ENCODE measurements at regions not wholly inside any gene's neighbourhood (a gene's known extent, or its start where the extent isn't known, plus 50 kb on each side); places are given as distances from the start of the nearest gene placed in this dataset.

- no peak for DNase-seq
- Histone ChIP-seq H3K27me3 (no peaks in the 10 kb centered on the region), H3K36me3 (replicated peaks in 1 of 2) (no peaks in the 10 kb centered on the region), H3K9me3 (replicated peaks in 1 of 3) (no peaks in the 10 kb centered on the region), H3K27ac (no peak overlapping the region), H3K4me3 (no peak overlapping the region), H3K4me1 (replicated peaks in 1 of 2) (no peaks in the 10 kb centered on the region)
- TF ChIP-seq CTCF (IDR thresholded peaks at IDR 0.05) (no peak), POLR2A (IDR thresholded peaks at IDR 0.05) (no peak)
- intact Hi-C loops (cut with DNase I) = no loop called here
- 61 to 84% (median 76%) methylated on average over 32 of the region's 32 CpGs for WGBS, 4 donors
These were observed 76.9 kb downstream of the RTP5 start for GRCh38 chr2:241946306-241947003.

- H3K27me3 ChIP-seq = no peaks in the 10 kb centered on the region
- no peak for TF ChIP-seq POLR2A (IDR thresholded peaks at IDR 0.05)
- TF ChIP-seq CTCF (IDR thresholded peaks at IDR 0.05) = no peak
- DNase-seq = no peak
- H3K4me1 ChIP-seq (replicated peaks in 1 of 2) = no peaks in the 10 kb centered on the region
- 44 to 88% (median 83%) methylated on average over 27 to 28 of the region's 28 CpGs for WGBS, 4 donors
- no peak overlapping the region for H3K4me3 ChIP-seq
- H3K9me3 ChIP-seq (replicated peaks in 1 of 3) = no peaks in the 10 kb centered on the region
- no peak overlapping the region for H3K27ac ChIP-seq
- intact Hi-C loops (cut with DNase I) = no loop called here
- no peaks in the 10 kb centered on the region for H3K36me3 ChIP-seq (replicated peaks in 1 of 2)
These were observed 77.4 kb downstream of the RTP5 start for GRCh38 chr2:241947004-241947350.

GRCh38 chr2:241947401-241947800 is 77.9 kb downstream of the RTP5 start:
- no peaks in the 10 kb centered on the region for H3K27me3 ChIP-seq
- no peaks in the 10 kb centered on the region for H3K9me3 ChIP-seq (replicated peaks in 1 of 3)
- H3K4me3 ChIP-seq = no peak overlapping the region
- no peaks in the 10 kb centered on the region for H3K4me1 ChIP-seq (replicated peaks in 1 of 2)
- DNase-seq = no peak
- 79 to 91% (median 88%) methylated on average over 20 to 21 of the region's 21 CpGs for WGBS, 4 donors
- intact Hi-C loops (cut with DNase I) = no loop called here
- no peak overlapping the region for H3K27ac ChIP-seq
- TF ChIP-seq POLR2A (IDR thresholded peaks at IDR 0.05) (no peak), CTCF (IDR thresholded peaks at IDR 0.05) (no peak)
- H3K36me3 ChIP-seq (replicated peaks in 1 of 2) = no peaks in the 10 kb centered on the region

- WGBS, 4 donors = 80 to 91% (median 90%) methylated on average over 5 to 19 of the region's 19 CpGs
- Histone ChIP-seq H3K4me3 (no peak overlapping the region), H3K27ac (no peak overlapping the region), H3K36me3 (replicated peaks in 1 of 2) (no peaks in the 10 kb centered on the region), H3K4me1 (replicated peaks in 1 of 2) (no peaks in the 10 kb centered on the region), H3K9me3 (replicated peaks in 1 of 3) (no peaks in the 10 kb centered on the region), H3K27me3 (no peaks in the 10 kb centered on the region)
- intact Hi-C loops (cut with DNase I) = no loop called here
- no peak for TF ChIP-seq CTCF (IDR thresholded peaks at IDR 0.05)
- no peak for TF ChIP-seq POLR2A (IDR thresholded peaks at IDR 0.05)
- DNase-seq = no peak
These were observed 78.3 kb downstream of the RTP5 start for GRCh38 chr2:241947876-241948275.

Data from adrenal gland (tissue), 9 donors.